HG02610 (cell line): ENCODE measurements at regions not wholly inside any gene's neighbourhood (a gene's known extent, or its start where the extent isn't known, plus 50 kb on each side); places are given as distances from the start of the nearest gene placed in this dataset.

Source experiments
- ATAC-seq: cut with Tn5 transposase; IDR thresholded peaks from one replicate; pipeline ENCODE4 v1.9.1; 2021; ENCODE audit warnings: mild to moderate bottlenecking, moderate library complexity; ENCODE audit not compliant: unreplicated experiment

DNA sequence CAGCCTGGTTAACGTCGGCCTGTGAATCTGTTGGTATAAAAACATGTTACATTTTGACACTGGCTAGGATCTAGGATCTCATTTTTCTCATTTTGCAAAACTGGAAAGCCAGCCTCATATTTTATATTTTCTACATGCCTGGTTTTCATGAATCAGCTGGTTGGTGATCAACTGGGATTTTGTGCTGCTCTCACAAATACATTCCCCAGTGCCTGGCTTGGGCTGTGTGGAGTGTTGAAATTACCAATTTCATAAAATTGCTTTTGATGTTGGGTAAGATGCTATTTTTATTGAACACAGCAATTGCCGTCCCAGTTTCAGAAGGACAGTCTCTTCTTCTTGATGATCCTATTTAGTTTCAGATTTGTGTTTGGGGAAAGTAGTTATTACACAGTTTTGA lies 604.3 kb downstream of the TAFA4 start:
- ATAC-seq, result no peak

DNA sequence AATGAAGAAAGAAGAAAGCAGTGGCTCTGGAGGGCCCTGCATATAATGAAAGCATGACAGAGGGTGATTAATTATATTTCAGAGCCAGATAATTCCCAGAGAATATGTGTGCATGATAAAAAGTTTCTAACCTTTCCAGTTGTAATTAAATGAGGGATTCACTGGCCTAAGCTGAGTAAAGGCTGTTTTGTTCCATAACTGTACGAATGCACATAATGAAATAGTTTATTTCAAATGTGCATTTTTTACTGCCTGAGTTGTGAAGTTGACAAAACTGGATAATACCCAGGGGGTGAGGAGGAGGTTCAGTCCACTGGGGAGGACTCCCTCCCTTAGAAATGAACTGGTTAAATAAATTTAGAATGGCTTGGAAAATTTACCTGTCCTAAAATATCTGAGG lies 616.4 kb downstream of the TAFA4 start:
- ATAC-seq, result no peak

DNA sequence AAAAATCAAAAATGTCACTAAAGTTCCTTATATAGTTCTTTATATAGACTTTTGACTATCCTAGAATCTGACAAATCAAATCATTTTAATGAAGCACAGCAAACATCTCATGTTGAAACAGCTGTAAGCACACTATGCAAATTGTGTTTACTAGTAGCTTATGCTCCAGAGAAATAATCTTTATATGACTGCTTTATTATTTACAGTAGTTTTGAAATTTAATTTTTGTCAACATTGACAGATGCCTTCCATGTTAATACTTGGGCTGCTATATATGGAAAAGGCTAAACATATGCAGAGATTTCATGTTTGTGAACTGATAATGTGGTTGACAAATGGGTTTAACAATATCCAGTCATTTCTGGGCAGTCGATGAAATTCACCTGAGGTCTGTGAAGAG lies 616.8 kb downstream of the TAFA4 start:
- ATAC-seq, result no peak

- no peak for ATAC-seq
Observed at GRCh38 chr3:68306571-68306970, 625.8 kb downstream of the TAFA4 start.

DNA sequence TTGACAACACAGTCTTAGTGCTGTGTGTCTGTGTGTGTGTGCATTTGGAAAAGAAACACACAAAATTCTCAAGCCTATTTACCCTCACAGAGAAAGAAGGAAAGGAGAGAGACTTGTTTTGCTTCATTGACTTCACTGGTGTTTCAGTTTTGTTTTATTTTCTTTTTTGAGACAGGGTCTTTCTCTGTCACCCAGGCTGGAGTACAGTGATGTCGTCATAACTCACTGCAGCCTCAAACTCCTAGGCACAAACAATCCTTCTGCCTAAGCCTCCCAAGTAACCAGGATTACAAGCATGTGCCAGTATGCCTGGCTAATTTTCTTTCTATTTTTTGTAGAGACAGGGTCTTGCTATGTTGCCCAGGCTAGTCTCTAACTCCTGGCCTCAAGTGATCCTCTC lies 636.9 kb downstream of the TAFA4 start:
- ATAC-seq, result no peak

DNA sequence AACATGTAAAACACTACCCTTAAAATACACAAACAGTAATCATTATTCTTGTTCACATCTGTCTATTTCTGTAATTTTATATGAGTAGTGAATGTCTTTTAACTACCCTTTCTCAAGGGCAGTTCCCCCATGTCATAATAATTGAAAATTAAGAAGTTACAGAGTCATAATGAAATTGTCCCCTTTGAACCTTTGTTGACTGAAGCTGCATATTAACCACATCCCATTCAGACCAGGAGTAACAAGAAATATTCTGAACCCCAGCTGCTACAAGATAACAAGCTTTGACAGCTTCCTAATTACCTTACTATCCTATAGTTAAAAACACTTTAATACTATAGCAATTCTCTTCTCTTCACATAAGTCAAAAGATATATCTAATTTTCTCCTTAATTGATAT lies 635.9 kb upstream of the SUCLG2 start:
- no peak for ATAC-seq

DNA sequence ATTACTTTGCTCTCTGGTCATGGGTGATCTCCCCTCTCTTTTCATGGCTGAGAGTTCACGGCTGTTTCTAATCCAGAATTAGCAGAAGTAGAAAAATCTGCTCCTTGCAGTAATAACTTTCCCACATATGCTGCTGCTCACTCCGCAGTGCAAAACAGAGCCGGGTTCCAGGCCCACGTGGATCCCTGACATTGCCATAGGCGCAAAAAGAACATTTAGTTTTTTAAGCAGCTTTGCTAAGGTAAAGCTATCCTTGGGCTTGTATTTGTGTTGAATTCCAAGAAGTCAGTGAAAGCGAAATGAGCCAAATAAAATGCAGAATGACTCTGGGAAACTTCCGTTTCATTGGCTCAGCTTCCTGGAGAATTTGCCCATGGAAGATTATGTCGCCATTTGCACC lies 633.7 kb upstream of the SUCLG2 start:
- ATAC-seq, result no peak

DNA sequence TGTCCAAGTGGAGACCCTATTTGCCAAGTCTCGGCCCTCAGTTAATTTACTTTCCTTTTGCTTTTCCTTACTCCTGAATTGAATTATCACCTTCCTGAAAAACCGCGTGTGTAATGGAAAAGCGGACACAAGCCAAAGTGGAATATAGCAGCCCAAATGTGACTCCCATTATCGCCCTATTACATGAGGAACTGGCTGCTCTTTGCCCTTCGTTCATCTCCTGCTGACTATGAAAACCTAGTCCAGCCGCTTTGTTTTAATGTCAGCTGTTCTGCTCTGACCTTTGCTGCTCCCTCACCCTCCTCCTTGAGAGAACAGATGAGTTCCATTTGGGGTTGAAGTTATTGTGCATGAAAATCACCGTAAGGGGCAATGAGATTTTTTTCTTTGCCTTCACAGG lies 632.7 kb upstream of the SUCLG2 start:
- ATAC-seq, result no peak

GRCh38 chr3:68274286-68274685 lies 619.9 kb upstream of the SUCLG2 start:
- ATAC-seq, result no peak

- no peak for ATAC-seq
Observed at GRCh38 chr3:68271145-68271544, 616.7 kb upstream of the SUCLG2 start.

GRCh38 chr3:68256635-68257223 lies 602.3 kb upstream of the SUCLG2 start:
- no peak for ATAC-seq

GRCh38 chr3:68249265-68249664 lies 594.9 kb upstream of the SUCLG2 start:
- ATAC-seq, result peak; percentile 86

DNA sequence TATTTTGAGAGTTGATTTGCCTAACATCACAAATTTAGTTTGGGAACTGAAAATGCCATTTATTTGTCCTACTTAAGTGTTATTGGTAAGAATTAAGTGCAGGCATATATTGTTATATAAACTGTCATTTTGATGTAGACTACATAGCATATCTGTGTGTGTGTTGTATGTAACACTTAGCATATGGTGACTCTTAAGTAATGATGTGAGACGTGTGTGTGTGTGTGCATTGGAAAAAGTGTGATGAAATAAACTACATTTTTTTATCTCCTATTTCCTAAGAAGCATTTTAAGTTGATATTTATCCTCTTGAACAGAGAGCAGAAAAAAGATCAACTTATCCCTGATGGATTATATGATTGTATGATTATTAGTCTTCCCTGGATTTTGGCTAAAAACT lies 588.2 kb upstream of the SUCLG2 start:
- no peak for ATAC-seq

DNA sequence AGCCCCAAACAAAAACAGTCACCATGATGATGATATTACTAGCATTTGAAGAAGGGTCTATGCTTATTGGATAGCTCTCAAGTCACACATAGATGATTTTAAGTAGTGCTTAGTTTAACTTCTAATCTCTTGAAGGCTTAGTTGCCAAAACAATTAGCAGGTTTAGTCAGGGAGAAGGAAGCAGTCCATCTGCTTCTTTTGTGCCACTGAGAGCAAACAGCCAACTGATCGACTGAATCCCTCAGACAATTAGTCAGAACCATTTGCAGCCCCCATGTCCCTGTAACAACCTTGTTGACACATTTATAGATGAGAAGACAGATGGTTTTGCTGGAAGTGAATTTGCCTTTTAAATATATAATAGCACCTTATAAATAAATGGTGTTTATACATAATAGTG lies 585.1 kb upstream of the SUCLG2 start:
- no peak for ATAC-seq

- no peak for ATAC-seq
Observed at GRCh38 chr3:68234076-68234780, 579.8 kb upstream of the SUCLG2 start.

GRCh38 chr3:68228856-68229255 lies 574.4 kb upstream of the SUCLG2 start:
- ATAC-seq, result no peak

GRCh38 chr3:68220832-68221231 lies 566.4 kb upstream of the SUCLG2 start:
- ATAC-seq, result no peak

- ATAC-seq, result no peak
Observed at GRCh38 chr3:68211637-68212036, 557.2 kb upstream of the SUCLG2 start.

DNA sequence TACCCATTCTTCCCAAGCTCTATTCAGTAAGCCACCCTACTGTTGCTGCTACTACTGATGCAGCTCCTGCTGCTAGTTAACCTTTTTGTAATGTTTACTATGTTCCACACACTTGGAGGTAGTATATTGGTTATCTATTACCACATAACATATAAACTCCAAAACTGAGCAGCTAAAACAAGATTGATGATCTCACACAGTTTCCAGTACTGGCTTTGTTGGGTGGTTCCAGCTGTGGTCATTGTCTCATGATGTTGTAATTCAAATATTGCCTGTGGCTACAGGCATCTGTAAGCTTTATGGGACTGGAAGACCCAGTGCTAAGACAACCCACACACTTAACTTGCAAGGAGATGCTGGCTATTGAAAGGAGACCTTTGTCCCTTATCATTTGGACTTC lies 556.2 kb upstream of the SUCLG2 start:
- ATAC-seq, result no peak

GRCh38 chr3:68207327-68207726 lies 552.9 kb upstream of the SUCLG2 start:
- peak; percentile 74 for ATAC-seq

DNA sequence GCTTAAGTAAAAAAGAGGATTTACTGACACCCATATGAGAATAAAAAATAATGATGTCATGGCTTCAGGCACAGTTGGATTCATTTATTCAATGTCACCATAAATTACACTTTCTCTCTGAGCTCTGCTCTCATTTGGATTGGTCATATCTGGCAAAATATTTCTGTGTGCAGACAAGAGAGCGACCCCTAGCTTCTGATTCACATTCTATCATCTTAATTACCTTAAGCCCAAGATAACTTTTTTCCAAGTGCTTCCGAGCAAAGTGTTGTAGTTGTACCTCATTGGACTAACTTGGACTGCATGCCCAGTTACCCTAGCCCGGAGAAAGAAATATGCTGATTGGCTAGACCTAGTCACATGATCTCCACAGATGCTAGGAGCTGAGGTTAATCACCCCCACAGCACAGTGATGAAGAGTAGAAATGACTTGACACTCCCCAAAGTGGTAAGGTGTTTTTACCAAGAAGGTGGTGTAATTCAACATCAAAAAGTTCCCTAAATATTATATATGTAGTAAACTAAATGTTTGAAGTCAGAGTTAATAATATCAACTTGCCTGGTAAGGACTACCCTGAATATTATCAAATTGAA lies 552.2 kb upstream of the SUCLG2 start:
- no peak for ATAC-seq

DNA sequence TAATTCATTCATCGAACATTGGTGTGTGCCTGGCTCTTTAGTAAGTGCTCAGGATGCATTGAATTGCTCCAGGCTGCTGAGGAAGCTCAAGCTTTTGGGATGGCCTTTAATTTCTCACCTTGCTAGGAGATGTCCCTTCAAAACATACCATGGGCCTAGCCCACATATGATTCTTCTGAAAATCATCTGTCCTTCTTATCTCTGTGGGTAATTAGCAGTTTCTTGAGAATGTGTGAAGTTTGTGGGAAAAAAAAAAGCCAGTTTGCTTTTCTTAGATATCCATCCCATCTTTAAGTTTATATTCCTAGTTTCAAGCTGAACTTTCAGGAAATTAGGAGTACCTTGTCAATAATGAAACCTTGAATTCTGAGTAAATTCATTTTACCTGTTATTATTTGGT lies 532.3 kb upstream of the SUCLG2 start:
- ATAC-seq, result no peak

DNA sequence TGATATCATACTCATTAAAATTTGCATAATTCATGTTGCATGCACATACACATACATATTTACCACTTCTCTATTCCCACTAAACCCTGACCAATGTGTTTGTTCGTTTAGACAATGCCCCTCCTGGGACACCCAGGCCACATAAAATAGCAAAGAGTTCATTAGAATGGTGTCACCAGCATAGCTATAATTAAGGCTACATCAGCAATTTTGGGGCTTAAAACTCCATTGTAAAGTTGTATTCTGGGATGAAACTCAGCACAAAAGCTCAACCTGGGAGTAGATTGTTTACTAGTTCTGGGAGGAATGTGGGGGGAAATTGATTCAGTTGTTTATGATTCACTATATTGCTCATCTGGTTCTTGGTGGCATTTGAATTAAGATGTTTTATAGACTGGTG lies 522.2 kb upstream of the SUCLG2 start:
- no peak for ATAC-seq
